ENCODE measurements at regions not wholly inside any gene's neighbourhood (a gene's known extent, or its start where the extent isn't known, plus 50 kb on each side); places are given as distances from the start of the nearest gene placed in this dataset.

GRCh38 chr4:25527034-25527433, 128.6 kb upstream of the SLC34A2 start:
- no peaks in the 10 kb centered on the region for H3K4me1 Mint-ChIP-seq (ENCODE audit: low read depth)
- DNase-seq = no peak
- no peak for TF ChIP-seq CTCF (IDR thresholded peaks at IDR 0.05)
- peaks cover 21% of the 10 kb centered on the region for H3K27me3 Mint-ChIP-seq (ENCODE audit: insufficient read depth)
- no peaks in the 10 kb centered on the region for H3K36me3 Mint-ChIP-seq (ENCODE audit: low read depth)
- no peaks in the 10 kb centered on the region for H3K9me3 Mint-ChIP-seq
- H3K27ac Mint-ChIP-seq = no peak overlapping the region
- no peak overlapping the region for H3K4me3 Mint-ChIP-seq

- no peaks in the 10 kb centered on the region for H3K36me3 Mint-ChIP-seq (ENCODE audit: low read depth)
- peaks cover 7% of the 10 kb centered on the region for H3K27me3 Mint-ChIP-seq (ENCODE audit: insufficient read depth)
- TF ChIP-seq CTCF (IDR thresholded peaks at IDR 0.05) = no peak
- H3K4me1 Mint-ChIP-seq (ENCODE audit: low read depth) = no peaks in the 10 kb centered on the region
- H3K4me3 Mint-ChIP-seq = no peak overlapping the region
- DNase-seq = no peak
- H3K9me3 Mint-ChIP-seq = no peaks in the 10 kb centered on the region
- no peak overlapping the region for H3K27ac Mint-ChIP-seq
Observed at GRCh38 chr4:25528391-25528790, 127.3 kb upstream of the SLC34A2 start.

- peak; percentile 73 for TF ChIP-seq CTCF (IDR thresholded peaks at IDR 0.05)
- DNase-seq = no peak
- no peaks in the 10 kb centered on the region for H3K4me1 Mint-ChIP-seq (ENCODE audit: low read depth)
- no peaks in the 10 kb centered on the region for H3K9me3 Mint-ChIP-seq
- H3K27me3 Mint-ChIP-seq (ENCODE audit: insufficient read depth) = peaks cover 12% of the 10 kb centered on the region
- H3K27ac Mint-ChIP-seq = no peak overlapping the region
- no peaks in the 10 kb centered on the region for H3K36me3 Mint-ChIP-seq (ENCODE audit: low read depth)
- H3K4me3 Mint-ChIP-seq = no peak overlapping the region
Observed at GRCh38 chr4:25531272-25531671, 124.4 kb upstream of the SLC34A2 start.

GRCh38 chr4:25532591-25532990, 123.1 kb upstream of the SLC34A2 start:
- no peak for TF ChIP-seq CTCF (IDR thresholded peaks at IDR 0.05)
- Mint-ChIP-seq H3K4me3 (no peak overlapping the region), H3K27me3 (ENCODE audit: insufficient read depth) (peaks cover 14% of the 10 kb centered on the region), H3K9me3 (no peaks in the 10 kb centered on the region), H3K36me3 (ENCODE audit: low read depth) (no peaks in the 10 kb centered on the region), H3K4me1 (ENCODE audit: low read depth) (no peaks in the 10 kb centered on the region), H3K27ac (no peak overlapping the region)
- no peak for DNase-seq

- TF ChIP-seq CTCF (IDR thresholded peaks at IDR 0.05) = no peak
- Mint-ChIP-seq H3K4me1 (ENCODE audit: low read depth) (no peaks in the 10 kb centered on the region), H3K27ac (no peak overlapping the region), H3K4me3 (no peak overlapping the region), H3K36me3 (ENCODE audit: low read depth) (no peaks in the 10 kb centered on the region), H3K9me3 (no peaks in the 10 kb centered on the region), H3K27me3 (ENCODE audit: insufficient read depth) (peaks cover 14% of the 10 kb centered on the region)
- no peak for DNase-seq
Observed at GRCh38 chr4:25533256-25533655, 122.4 kb upstream of the SLC34A2 start.

GRCh38 chr4:25535278-25535677, 120.4 kb upstream of the SLC34A2 start:
- Mint-ChIP-seq H3K4me3 (no peak overlapping the region), H3K4me1 (ENCODE audit: low read depth) (no peaks in the 10 kb centered on the region), H3K9me3 (no peaks in the 10 kb centered on the region), H3K27me3 (ENCODE audit: insufficient read depth) (peaks cover 8% of the 10 kb centered on the region), H3K27ac (no peak overlapping the region), H3K36me3 (ENCODE audit: low read depth) (no peaks in the 10 kb centered on the region)
- no peak for TF ChIP-seq CTCF (IDR thresholded peaks at IDR 0.05)
- DNase-seq = no peak
